Endothelial cell of umbilical vein (primary cell): ENCODE measurements at regions not wholly inside any gene's neighbourhood (a gene's known extent, or its start where the extent isn't known, plus 50 kb on each side); places are given as distances from the start of the nearest gene placed in this dataset.

ENCODE experiments used
- BruUV-seq: library from RNA; stranded (reverse); fragments of 400-500 nt; replicated peaks from 2 replicates; lab custom pipeline; 2021; lab: Mats Ljungman, UMichigan
- CTCF ChIA-PET: fragments of 300-600, 350-600 bp; sonication (Branson Sonifier 250); formaldehyde crosslinking; loops from one replicate; lab custom pipeline; 2021; ENCODE audit warnings: antibody characterized with exemption, inconsistent platforms; lab: Charles Lee
- POLR2A ChIA-PET: fragments of 300-600, 350-600 bp; sonication (Branson Sonifier 250); formaldehyde crosslinking; loops from one replicate; lab custom pipeline; 2021; ENCODE audit warnings: antibody characterized with exemption, inconsistent platforms; lab: Charles Lee
- DNase-seq: peaks from one replicate; pipeline ENCODE4 v3.0.0-alpha.2; 2011; ENCODE audit warnings: low read depth, low spot score
- FAIRE-seq: peaks from 2 replicates; lab custom pipeline; 2011; peaks lifted over from hg19 to GRCh38; lab: Jason Lieb, UNC
- H2AFZ ChIP-seq: 2 replicates; pipeline ENCODE4 v1.6.0; 2012; ENCODE audit warnings: low read depth, low read length, control low read depth, inconsistent platforms
- H3K27ac ChIP-seq: 2 replicates; pipeline ENCODE4 v1.5.1; 2011; ENCODE audit warnings: low read depth, mild to moderate bottlenecking, control low read depth, low read length, moderate library complexity; ENCODE audit not compliant: insufficient read depth
- H3K27me3 ChIP-seq, 2 experiments: 2 replicates each; pipeline versions ENCODE4 v1.6.0 to v1.6.1; 2011; ENCODE audit warnings: low read length in 2 of 2, mixed read lengths in 1 of 2; ENCODE audit not compliant: control insufficient read depth in 2 of 2, insufficient read depth in 2 of 2
- H3K36me3 ChIP-seq, 2 experiments: 2 replicates in 1 of 2; 3 replicates in 1 of 2; pipeline ENCODE4 v1.5.1; 2011; ENCODE audit warnings: low read length in 2 of 2, mild to moderate bottlenecking in 1 of 2, moderate library complexity in 1 of 2; ENCODE audit not compliant: control insufficient read depth in 2 of 2, insufficient read depth in 2 of 2; ENCODE audit errors: extremely low read depth in 1 of 2
- H3K4me1 ChIP-seq: 3 replicates; pipeline ENCODE4 v1.5.1; 2011; ENCODE audit warnings: mild to moderate bottlenecking, low read length; ENCODE audit not compliant: control insufficient read depth, insufficient read depth; ENCODE audit errors: extremely low read depth
- H3K4me2 ChIP-seq: 2 replicates; pipeline ENCODE4 v1.6.1; 2011; ENCODE audit warnings: low read length, control low read depth, mixed read lengths; ENCODE audit not compliant: insufficient read depth
- H3K4me3 ChIP-seq, 3 experiments: fragments of 200-600 bp in 1 of 3; sonication (generic), shearing (Covaris generic) in 1 of 3; replicated peaks in 1 of 3; 2 replicates each; pipeline ENCODE4 v1.5.1; 2011 to 2016; ENCODE audit warnings: control low read depth in 3 of 3, low read length in 3 of 3, mild to moderate bottlenecking in 2 of 3, inconsistent platforms in 1 of 3, low read depth in 1 of 3, moderate library complexity in 1 of 3; ENCODE audit not compliant: insufficient read depth in 1 of 3
- H3K79me2 ChIP-seq: 2 replicates; pipeline ENCODE4 v1.6.0; 2012; ENCODE audit warnings: low read length, inconsistent platforms; ENCODE audit not compliant: control insufficient read depth, insufficient read depth
- H3K9ac ChIP-seq: replicated peaks from 2 replicates; pipeline ENCODE3; 2011; ENCODE audit warnings: low read length, control low read depth; ENCODE audit not compliant: insufficient read depth; ENCODE audit errors: extremely low read depth
- H3K9me1 ChIP-seq: replicated peaks from 3 replicates; pipeline ENCODE4 v1.6.0; 2011; ENCODE audit warnings: mild to moderate bottlenecking, low read length; ENCODE audit not compliant: control insufficient read depth, insufficient read depth; ENCODE audit errors: extremely low read depth
- H3K9me3 ChIP-seq: replicated peaks from 2 replicates; pipeline ENCODE4 v1.5.1; 2012; ENCODE audit warnings: low read length, inconsistent platforms; ENCODE audit not compliant: control insufficient read depth, insufficient read depth
- H4K20me1 ChIP-seq: replicated peaks from 2 replicates; pipeline ENCODE3; 2011; ENCODE audit warnings: mild to moderate bottlenecking, low read length; ENCODE audit not compliant: control insufficient read depth, insufficient read depth; ENCODE audit errors: extremely low read depth
- CTCF ChIP-seq, 2 donors: IDR thresholded peaks; 1 replicate in 1 of 2; 2 replicates in 1 of 2; pipeline ENCODE4 v1.5.1; 2011; ENCODE audit warnings: low read length in 2 of 2, mild to moderate bottlenecking in 2 of 2, moderate library complexity in 2 of 2, control low read depth in 1 of 2, inconsistent platforms in 1 of 2, low read depth in 1 of 2; ENCODE audit not compliant: insufficient read depth in 1 of 2; ENCODE audit errors: extremely low read depth in 1 of 2
- EZH2 ChIP-seq: IDR thresholded peaks from 2 replicates; pipeline ENCODE4 v1.6.1; 2012; ENCODE audit warnings: borderline replicate concordance, low read depth, mild to moderate bottlenecking, moderate library complexity, low read length, inconsistent platforms; ENCODE audit not compliant: severe bottlenecking
- FOS ChIP-seq: IDR thresholded peaks from 2 replicates; pipeline ENCODE4 v1.6.1; 2011; ENCODE audit warnings: mild to moderate bottlenecking, low read length, moderate library complexity, borderline replicate concordance; ENCODE audit not compliant: insufficient read depth
- GATA2 ChIP-seq: IDR thresholded peaks from 2 replicates; pipeline ENCODE4 v1.7.0; 2011; ENCODE audit warnings: low read depth, mild to moderate bottlenecking, moderate library complexity, mixed read lengths, low read length; ENCODE audit not compliant: insufficient read length, insufficient read depth
- JUN ChIP-seq: IDR thresholded peaks from 2 replicates; pipeline ENCODE4 v1.6.1; 2011; ENCODE audit warnings: borderline replicate concordance, low read depth; ENCODE audit not compliant: insufficient read length, insufficient read depth
- MAX ChIP-seq: IDR thresholded peaks from 2 replicates; pipeline ENCODE4 v1.6.1; 2011; ENCODE audit not compliant: insufficient read depth, insufficient read length
- MYC ChIP-seq: IDR thresholded peaks from one replicate; pipeline ENCODE4 v1.6.1; 2011; ENCODE audit warnings: mild to moderate bottlenecking, low read depth, low read length
- POLR2A ChIP-seq: IDR thresholded peaks from 2 replicates; pipeline ENCODE4 v1.6.1; 2012; ENCODE audit warnings: low read depth, mild to moderate bottlenecking, control low read depth, low read length
- POLR2AphosphoS5 ChIP-seq: IDR thresholded peaks from 2 replicates; pipeline ENCODE4 v1.6.1; 2012; ENCODE audit warnings: low read depth, mild to moderate bottlenecking, control low read depth, low read length, moderate library complexity; ENCODE audit not compliant: insufficient read depth
- dilution Hi-C: fragments of 300-500 bp; cut with MboI; formaldehyde crosslinking; loops from one replicate; pipeline ENCODE4 v1.15.0; 2019; ENCODE audit warnings: low sequenced_read_pairs; ENCODE audit not compliant: extremely low pct_ligation_motif_present
- intact Hi-C: fragments of 100-400 bp; cut with micrococcal nuclease; formaldehyde crosslinking; loops from one replicate; pipeline ENCODE4 v1.10.0; 2022

GRCh38 chr7:91570560-91570959, 306.3 kb downstream of the FZD1 start:
- Histone ChIP-seq H3K9me1 (no peaks in the 10 kb centered on the region), H3K4me3 (no peak overlapping the region), H3K4me2 (no peak overlapping the region), H3K27ac (no peak overlapping the region), H2AFZ (no peak overlapping the region), H3K36me3 (no peaks in the 10 kb centered on the region), H3K4me1 (no peaks in the 10 kb centered on the region), H3K27me3 (no peaks in the 10 kb centered on the region), H4K20me1 (no peaks in the 10 kb centered on the region), H3K9ac (no peak overlapping the region), H3K9me3 (no peaks in the 10 kb centered on the region), H3K79me2 (no peaks in the 10 kb centered on the region)
- no peak for FAIRE-seq
- DNase-seq: no peak
- ChIA-PET POLR2A (no interaction called here), CTCF (interaction anchor here (1.6 kb wide), 1 partner anchor 283 kb away, joined by 4 read pairs; no protein-coding TSS in a partner anchor)
- no peak for TF ChIP-seq POLR2A
- no peak for TF ChIP-seq JUN
- no peak for TF ChIP-seq CTCF (IDR thresholded peaks at IDR 0.05; ENCODE audit: extremely low read depth in 1 of 2, insufficient read depth in 1 of 2, low read depth in 1 of 2, low read length in 2 of 2)
- no peak for TF ChIP-seq FOS
- no peak for TF ChIP-seq GATA2
- no peak for TF ChIP-seq EZH2
- TF ChIP-seq MYC: no peak
- no peak for TF ChIP-seq MAX
- no peak for TF ChIP-seq POLR2AphosphoS5
- BruUV-seq: no TSS peak
- intact Hi-C loops: no loop called here
- dilution Hi-C loops: no loop called here
